ENCODE measurements at regions not wholly inside any gene's neighbourhood (a gene's known extent, or its start where the extent isn't known, plus 50 kb on each side); places are given as distances from the start of the nearest gene placed in this dataset.

DNA sequence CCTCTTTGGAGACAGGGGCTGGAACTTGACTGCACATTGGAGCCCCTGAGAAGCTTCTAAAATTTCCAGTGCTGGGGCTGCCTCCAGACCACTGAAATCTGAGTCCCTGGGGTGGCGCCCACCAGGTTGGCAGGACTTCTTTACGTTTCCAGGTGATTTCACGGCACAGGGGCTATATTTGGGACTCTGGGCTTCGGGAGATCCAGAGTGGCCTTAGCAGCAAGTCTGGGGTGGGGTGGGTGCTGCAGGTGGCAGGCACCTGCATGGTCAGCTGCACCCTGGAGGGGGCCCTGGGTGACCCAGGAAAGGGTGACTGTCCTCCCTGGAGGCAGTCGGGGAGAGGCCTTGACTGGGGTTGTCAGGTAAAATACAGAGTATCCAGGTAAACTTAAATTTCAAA, 135.5 kb upstream of the PHACTR3 start:
- no peaks in the 10 kb centered on the region for H3K36me3 ChIP-seq (ENCODE audit: control insufficient read depth in 2 of 2, extremely low read depth in 1 of 2, insufficient read depth in 2 of 2, low read length in 2 of 2)
- TF ChIP-seq FOS (IDR thresholded peaks at IDR 0.05; ENCODE audit: borderline replicate concordance, insufficient read depth, low read length) (no peak), POLR2AphosphoS5 (IDR thresholded peaks at IDR 0.05; ENCODE audit: insufficient read depth, low read depth, low read length) (no peak), JUN (IDR thresholded peaks at IDR 0.05; ENCODE audit: borderline replicate concordance, insufficient read depth, insufficient read length, low read depth) (no peak), MYC (IDR thresholded peaks at IDR 0.05; ENCODE audit: low read depth, low read length) (no peak), POLR2A (IDR thresholded peaks at IDR 0.05; ENCODE audit: low read depth, low read length) (no peak), EZH2 (IDR thresholded peaks at IDR 0.05; ENCODE audit: borderline replicate concordance, low read depth, low read length, severe bottlenecking) (no peak), GATA2 (IDR thresholded peaks at IDR 0.05; ENCODE audit: insufficient read depth, insufficient read length, low read depth, low read length) (no peak)
- TF ChIP-seq, protein P1, sequence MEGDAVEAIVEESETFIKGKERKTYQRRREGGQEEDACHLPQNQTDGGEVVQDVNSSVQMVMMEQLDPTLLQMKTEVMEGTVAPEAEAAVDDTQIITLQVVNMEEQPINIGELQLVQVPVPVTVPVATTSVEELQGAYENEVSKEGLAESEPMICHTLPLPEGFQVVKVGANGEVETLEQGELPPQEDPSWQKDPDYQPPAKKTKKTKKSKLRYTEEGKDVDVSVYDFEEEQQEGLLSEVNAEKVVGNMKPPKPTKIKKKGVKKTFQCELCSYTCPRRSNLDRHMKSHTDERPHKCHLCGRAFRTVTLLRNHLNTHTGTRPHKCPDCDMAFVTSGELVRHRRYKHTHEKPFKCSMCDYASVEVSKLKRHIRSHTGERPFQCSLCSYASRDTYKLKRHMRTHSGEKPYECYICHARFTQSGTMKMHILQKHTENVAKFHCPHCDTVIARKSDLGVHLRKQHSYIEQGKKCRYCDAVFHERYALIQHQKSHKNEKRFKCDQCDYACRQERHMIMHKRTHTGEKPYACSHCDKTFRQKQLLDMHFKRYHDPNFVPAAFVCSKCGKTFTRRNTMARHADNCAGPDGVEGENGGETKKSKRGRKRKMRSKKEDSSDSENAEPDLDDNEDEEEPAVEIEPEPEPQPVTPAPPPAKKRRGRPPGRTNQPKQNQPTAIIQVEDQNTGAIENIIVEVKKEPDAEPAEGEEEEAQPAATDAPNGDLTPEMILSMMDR (IDR thresholded peaks at IDR 0.05; ENCODE audit: extremely low read depth in 1 of 2, insufficient read depth in 1 of 2, low read depth in 1 of 2, low read length in 2 of 2): no peak
- TF ChIP-seq, protein P2, sequence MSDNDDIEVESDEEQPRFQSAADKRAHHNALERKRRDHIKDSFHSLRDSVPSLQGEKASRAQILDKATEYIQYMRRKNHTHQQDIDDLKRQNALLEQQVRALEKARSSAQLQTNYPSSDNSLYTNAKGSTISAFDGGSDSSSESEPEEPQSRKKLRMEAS (IDR thresholded peaks at IDR 0.05; ENCODE audit: insufficient read depth, insufficient read length): no peak
- no peaks in the 10 kb centered on the region for H4K20me1 ChIP-seq (replicated peaks; ENCODE audit: control insufficient read depth, extremely low read depth, insufficient read depth, low read length)
- no peak overlapping the region for H2AFZ ChIP-seq (ENCODE audit: low read depth, low read length)
- no peak overlapping the region for H3K4me2 ChIP-seq (ENCODE audit: insufficient read depth, low read length)
- FAIRE-seq (no peak), DNase-seq (ENCODE audit: low read depth, low spot score) (no peak)
- no peak overlapping the region for H3K4me3 ChIP-seq (replicated peaks in 1 of 3; ENCODE audit: insufficient read depth in 1 of 3, low read depth in 1 of 3, low read length in 3 of 3)
- ChIA-PET POLR2A (no interaction called here), CTCF (no interaction called here)
- no peaks in the 10 kb centered on the region for H3K27me3 ChIP-seq (ENCODE audit: control insufficient read depth in 2 of 2, insufficient read depth in 2 of 2, low read length in 2 of 2)
- intact Hi-C loops (cut with micrococcal nuclease): no loop called here
- no peaks in the 10 kb centered on the region for H3K9me1 ChIP-seq (replicated peaks; ENCODE audit: control insufficient read depth, extremely low read depth, insufficient read depth, low read length)
- dilution Hi-C loops (cut with MboI; ENCODE audit: extremely low pct_ligation_motif_present, low sequenced_read_pairs): no loop called here
- no peak overlapping the region for H3K27ac ChIP-seq (ENCODE audit: insufficient read depth, low read depth, low read length)
- H3K4me1 ChIP-seq (ENCODE audit: control insufficient read depth, extremely low read depth, insufficient read depth, low read length): no peaks in the 10 kb centered on the region
- H3K9ac ChIP-seq (replicated peaks; ENCODE audit: extremely low read depth, insufficient read depth, low read length): no peak overlapping the region
- no peaks in the 10 kb centered on the region for H3K9me3 ChIP-seq (replicated peaks; ENCODE audit: control insufficient read depth, insufficient read depth, low read length)
- no TSS peak for BruUV-seq (replicated peaks)
- no peaks in the 10 kb centered on the region for H3K79me2 ChIP-seq (ENCODE audit: control insufficient read depth, insufficient read depth, low read length)

Data from endothelial cell of umbilical vein (primary cell).